ENCODE measurements at regions not wholly inside any gene's neighbourhood (a gene's known extent, or its start where the extent isn't known, plus 50 kb on each side); places are given as distances from the start of the nearest gene placed in this dataset.

DNA sequence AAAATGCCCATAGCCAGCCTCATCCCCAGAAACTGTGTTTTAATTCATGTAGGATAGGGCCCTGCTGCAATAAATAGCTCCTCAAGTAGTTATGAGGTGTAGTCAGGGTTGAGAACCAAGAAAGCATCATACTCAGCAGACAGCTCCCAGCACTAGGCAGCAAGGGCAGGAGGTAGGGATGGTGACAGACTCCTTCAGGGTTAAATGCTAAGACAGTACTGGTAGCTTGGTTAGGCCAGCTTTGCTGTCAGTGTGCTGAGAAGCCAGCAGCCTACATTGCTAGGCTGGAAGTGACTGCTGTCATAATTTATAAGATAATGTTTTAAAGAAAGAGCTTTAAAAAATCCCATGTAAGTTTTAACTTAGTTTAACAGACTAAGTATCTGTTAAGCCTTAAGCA lies 113.9 kb upstream of the IMMP2L start:
- TF ChIP-seq, protein P1, sequence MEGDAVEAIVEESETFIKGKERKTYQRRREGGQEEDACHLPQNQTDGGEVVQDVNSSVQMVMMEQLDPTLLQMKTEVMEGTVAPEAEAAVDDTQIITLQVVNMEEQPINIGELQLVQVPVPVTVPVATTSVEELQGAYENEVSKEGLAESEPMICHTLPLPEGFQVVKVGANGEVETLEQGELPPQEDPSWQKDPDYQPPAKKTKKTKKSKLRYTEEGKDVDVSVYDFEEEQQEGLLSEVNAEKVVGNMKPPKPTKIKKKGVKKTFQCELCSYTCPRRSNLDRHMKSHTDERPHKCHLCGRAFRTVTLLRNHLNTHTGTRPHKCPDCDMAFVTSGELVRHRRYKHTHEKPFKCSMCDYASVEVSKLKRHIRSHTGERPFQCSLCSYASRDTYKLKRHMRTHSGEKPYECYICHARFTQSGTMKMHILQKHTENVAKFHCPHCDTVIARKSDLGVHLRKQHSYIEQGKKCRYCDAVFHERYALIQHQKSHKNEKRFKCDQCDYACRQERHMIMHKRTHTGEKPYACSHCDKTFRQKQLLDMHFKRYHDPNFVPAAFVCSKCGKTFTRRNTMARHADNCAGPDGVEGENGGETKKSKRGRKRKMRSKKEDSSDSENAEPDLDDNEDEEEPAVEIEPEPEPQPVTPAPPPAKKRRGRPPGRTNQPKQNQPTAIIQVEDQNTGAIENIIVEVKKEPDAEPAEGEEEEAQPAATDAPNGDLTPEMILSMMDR (conservative IDR thresholded peaks at IDR 0.05): no peak
- no peak for TF ChIP-seq EZH2 (IDR thresholded peaks at IDR 0.05; ENCODE audit: low read depth)

All from PC-9 (cell line).